ENCODE measurements at regions not wholly inside any gene's neighbourhood (a gene's known extent, or its start where the extent isn't known, plus 50 kb on each side); places are given as distances from the start of the nearest gene placed in this dataset.

GRCh38 chr20:52086878-52087277 lies 104.7 kb downstream of the ZFP64 start:
- intact Hi-C loops (cut with DNase I, micrococcal nuclease), result loop anchor here (10.0 kb wide), 2 partner anchors 292 to 1102 kb away; no protein-coding TSS in a partner anchor
- H3K27ac ChIP-seq (ENCODE audit: low read depth in 1 of 2, low read length in 2 of 2), result no peak overlapping the region
- H3K36me3 Mint-ChIP-seq (ENCODE audit: low read depth), result peaks cover 53% of the 10 kb centered on the region
- CTCF ChIA-PET, result no interaction called here
- no peaks in the 10 kb centered on the region for H3K4me1 Mint-ChIP-seq (ENCODE audit: low read depth)
- H3K9me3 Mint-ChIP-seq, result peaks cover 7% of the 10 kb centered on the region
- no peaks in the 10 kb centered on the region for H3K4me1 ChIP-seq (ENCODE audit: insufficient read depth, low read length)
- no peak overlapping the region for H3K4me3 Mint-ChIP-seq
- ATAC-seq (ENCODE audit: poor library complexity) (no peak), DNase-seq (no peak)
- POLR2A ChIA-PET, result no interaction called here
- no peaks in the 10 kb centered on the region for H3K27me3 ChIP-seq (ENCODE audit: control insufficient read depth in 1 of 2, insufficient read depth in 2 of 2, low read length in 2 of 2)
- H3K9me3 ChIP-seq (ENCODE audit: control insufficient read depth in 1 of 2, insufficient read depth in 1 of 2, low read length in 2 of 2), result peaks cover 14 to 16% of the 10 kb centered on the region in 2 experiments
- H3K27me3 Mint-ChIP-seq, result no peaks in the 10 kb centered on the region
- no peak overlapping the region for H3K27ac Mint-ChIP-seq
- TF ChIP-seq CTCF (IDR thresholded peaks at IDR 0.05), result no peak
- no peaks in the 10 kb centered on the region for H3K36me3 ChIP-seq (ENCODE audit: insufficient read depth, low read length)
- no peak overlapping the region for H3K4me3 ChIP-seq (ENCODE audit: low read length)

- TF ChIP-seq CTCF (IDR thresholded peaks at IDR 0.05), result no peak
- ATAC-seq (ENCODE audit: poor library complexity) (no peak), DNase-seq (no peak)
- H3K27ac ChIP-seq (ENCODE audit: low read depth in 1 of 2, low read length in 2 of 2), result no peak overlapping the region
- CTCF ChIA-PET, result no interaction called here
- no peaks in the 10 kb centered on the region for H3K27me3 ChIP-seq (ENCODE audit: control insufficient read depth in 1 of 2, insufficient read depth in 2 of 2, low read length in 2 of 2)
- H3K4me1 ChIP-seq (ENCODE audit: insufficient read depth, low read length), result no peaks in the 10 kb centered on the region
- H3K9me3 ChIP-seq (ENCODE audit: control insufficient read depth in 1 of 2, insufficient read depth in 1 of 2, low read length in 2 of 2), result peaks cover 14 to 16% of the 10 kb centered on the region in 2 experiments
- Mint-ChIP-seq H3K4me3 (no peak overlapping the region), H3K27me3 (no peaks in the 10 kb centered on the region), H3K27ac (no peak overlapping the region), H3K4me1 (ENCODE audit: low read depth) (no peaks in the 10 kb centered on the region), H3K9me3 (peaks cover 7% of the 10 kb centered on the region), H3K36me3 (ENCODE audit: low read depth) (peaks cover 53% of the 10 kb centered on the region)
- POLR2A ChIA-PET, result no interaction called here
- no peak overlapping the region for H3K4me3 ChIP-seq (ENCODE audit: low read length)
- no peaks in the 10 kb centered on the region for H3K36me3 ChIP-seq (ENCODE audit: insufficient read depth, low read length)
- intact Hi-C loops (cut with DNase I, micrococcal nuclease), result loop anchor here (5.0 to 10.0 kb wide), 3 partner anchors 290 to 1100 kb away; no protein-coding TSS in a partner anchor
Observed at GRCh38 chr20:52084727-52085126, 106.9 kb downstream of the ZFP64 start.

- POLR2A ChIA-PET, result no interaction called here
- Histone ChIP-seq H3K27me3 (ENCODE audit: control insufficient read depth in 1 of 2, insufficient read depth in 2 of 2, low read length in 2 of 2) (no peaks in the 10 kb centered on the region), H3K4me1 (ENCODE audit: insufficient read depth, low read length) (no peaks in the 10 kb centered on the region), H3K27ac (ENCODE audit: low read depth in 1 of 2, low read length in 2 of 2) (no peak overlapping the region), H3K36me3 (ENCODE audit: insufficient read depth, low read length) (no peaks in the 10 kb centered on the region), H3K9me3 (ENCODE audit: control insufficient read depth in 1 of 2, insufficient read depth in 1 of 2, low read length in 2 of 2) (peaks cover 14 to 16% of the 10 kb centered on the region in 2 experiments), H3K4me3 (ENCODE audit: low read length) (no peak overlapping the region)
- Mint-ChIP-seq H3K27ac (no peak overlapping the region), H3K4me3 (no peak overlapping the region), H3K36me3 (ENCODE audit: low read depth) (peaks cover 47% of the 10 kb centered on the region), H3K27me3 (no peaks in the 10 kb centered on the region), H3K9me3 (peaks cover 7% of the 10 kb centered on the region), H3K4me1 (ENCODE audit: low read depth) (no peaks in the 10 kb centered on the region)
- no peak for ATAC-seq (ENCODE audit: poor library complexity)
- DNase-seq, result peak in 6 of 14 experiments; percentile 10 to 55 (median 40)
- intact Hi-C loops (cut with DNase I, micrococcal nuclease), result loop anchor here (1.0 to 10.0 kb wide), 6 partner anchors 289 to 1099 kb away; no protein-coding TSS in a partner anchor
- CTCF ChIA-PET, result no interaction called here
- peak; percentile 25 for TF ChIP-seq CTCF (IDR thresholded peaks at IDR 0.05)
Observed at GRCh38 chr20:52083627-52084232, 107.8 kb downstream of the ZFP64 start.
